WTC11 (cell line): ENCODE measurements at regions not wholly inside any gene's neighbourhood (a gene's known extent, or its start where the extent isn't known, plus 50 kb on each side); places are given as distances from the start of the nearest gene placed in this dataset.

Source experiments
- ATAC-seq: fragments of 200-7000 bp; cut with Tn5 transposase; 2 replicates; pipeline ENCODE4 v1.10.0; 2021; ENCODE audit warnings: mild to moderate bottlenecking, moderate library complexity
- CTCF ChIA-PET: fragments of 300-600 bp; sonication (Branson Sonifier 250); formaldehyde crosslinking; loops from one replicate; lab custom pipeline; 2021; ENCODE audit warnings: antibody characterized with exemption; lab: Charles Lee
- POLR2A ChIA-PET: fragments of 350-600 bp; sonication (Branson Sonifier 250); formaldehyde crosslinking; loops from one replicate; lab custom pipeline; 2021; ENCODE audit warnings: antibody characterized with exemption; lab: Charles Lee
- DNase-seq: peaks from one replicate; pipeline ENCODE4 v3.0.0; 2021; ENCODE audit warnings: low spot score
- H3K27ac Mint-ChIP-seq: 2 replicates; pipeline ENCODE4 v1.8.0; 2021; ENCODE audit warnings: mixed read lengths
- H3K27me3 Mint-ChIP-seq: 2 replicates; pipeline ENCODE4 v1.8.0; 2021; ENCODE audit warnings: low read depth, mild to moderate bottlenecking, moderate library complexity, mixed read lengths
- H3K36me3 Mint-ChIP-seq: 2 replicates; pipeline ENCODE4 v1.8.0; 2021; ENCODE audit warnings: mixed read lengths
- H3K4me1 Mint-ChIP-seq: 2 replicates; pipeline ENCODE4 v1.8.0; 2022; ENCODE audit warnings: mixed read lengths
- H3K4me3 Mint-ChIP-seq: 2 replicates; pipeline ENCODE4 v1.8.0; 2021; ENCODE audit warnings: mild to moderate bottlenecking, moderate library complexity, mixed read lengths
- H3K9me3 Mint-ChIP-seq: 2 replicates; pipeline ENCODE4 v1.8.0; 2021; ENCODE audit warnings: mixed read lengths
- ATF1 ChIP-seq: sonication (generic); formaldehyde crosslinking; IDR thresholded peaks from 2 replicates; pipeline ENCODE4 v1.8.1; 2023; ENCODE audit warnings: mild to moderate bottlenecking, moderate library complexity, missing genetic modification reagents
- CDX4 ChIP-seq: fragments of 250-450 bp; sonication (Bioruptor Pico); IDR thresholded peaks from 2 replicates; pipeline ENCODE4 v1.9.0; 2021; ENCODE audit warnings: moderate library complexity, mild to moderate bottlenecking, inconsistent platforms, borderline replicate concordance
- CREB1 ChIP-seq: sonication (generic); formaldehyde crosslinking; IDR thresholded peaks from 2 replicates; pipeline ENCODE4 v1.8.0; 2023; ENCODE audit warnings: mild to moderate bottlenecking, missing genetic modification reagents
- EMX1 ChIP-seq: fragments of 250-450 bp; sonication (Bioruptor Pico); IDR thresholded peaks from 2 replicates; pipeline ENCODE4 v1.8.0; 2021; ENCODE audit warnings: mild to moderate bottlenecking
- ERG ChIP-seq: fragments of 250-450 bp; sonication (Bioruptor Pico); IDR thresholded peaks from 2 replicates; pipeline ENCODE4 v1.8.0; 2021; ENCODE audit warnings: mild to moderate bottlenecking
- FOXK1 ChIP-seq: sonication (generic); formaldehyde crosslinking; IDR thresholded peaks from 2 replicates; pipeline ENCODE4 v1.8.0; 2022; ENCODE audit warnings: mild to moderate bottlenecking, moderate library complexity, missing genetic modification reagents
- GTF2I ChIP-seq: fragments of 250-450 bp; sonication (Bioruptor Pico); conservative IDR thresholded peaks from 2 replicates; pipeline ENCODE4 v1.4.0; 2021; ENCODE audit warnings: mild to moderate bottlenecking
- KAT7 ChIP-seq: sonication (generic); formaldehyde crosslinking; IDR thresholded peaks from 2 replicates; pipeline ENCODE4 v1.8.1; 2023; ENCODE audit warnings: missing genetic modification reagents, mild to moderate bottlenecking, borderline replicate concordance
- MXD4 ChIP-seq: fragments of 250-450 bp; sonication (Bioruptor Pico); IDR thresholded peaks from 2 replicates; pipeline ENCODE4 v1.8.0; 2021; ENCODE audit warnings: mild to moderate bottlenecking, moderate library complexity, borderline replicate concordance
- NFE2L1 ChIP-seq: sonication (generic); formaldehyde crosslinking; IDR thresholded peaks from 2 replicates; pipeline ENCODE4 v1.8.1; 2023; ENCODE audit warnings: missing genetic modification reagents
- TCF7 ChIP-seq: sonication (generic); formaldehyde crosslinking; IDR thresholded peaks from 2 replicates; pipeline ENCODE4 v1.8.0; 2022; ENCODE audit warnings: mild to moderate bottlenecking, low read depth, missing genetic modification reagents, moderate library complexity
- TEAD4 ChIP-seq: sonication (generic); formaldehyde crosslinking; IDR thresholded peaks from 2 replicates; pipeline ENCODE4 v1.8.0; 2022; ENCODE audit warnings: mild to moderate bottlenecking, missing genetic modification reagents
- USF1 ChIP-seq: sonication (generic); formaldehyde crosslinking; IDR thresholded peaks from 2 replicates; pipeline ENCODE4 v1.8.0; 2022; ENCODE audit warnings: mild to moderate bottlenecking, missing genetic modification reagents
- ZMAT4 ChIP-seq: fragments of 250-450 bp; sonication (Bioruptor Pico); IDR thresholded peaks from 2 replicates; pipeline ENCODE4 v1.9.0; 2021; ENCODE audit warnings: mild to moderate bottlenecking
- ZNF121 ChIP-seq: sonication (generic); formaldehyde crosslinking; IDR thresholded peaks from 2 replicates; pipeline ENCODE4 v1.8.0; 2023; ENCODE audit warnings: missing genetic modification reagents
- ZNF219 ChIP-seq: sonication (generic); formaldehyde crosslinking; IDR thresholded peaks from 2 replicates; pipeline ENCODE4 v1.8.0; 2023; ENCODE audit warnings: missing genetic modification reagents, mild to moderate bottlenecking, borderline replicate concordance
- ZNF232 ChIP-seq: sonication (generic); formaldehyde crosslinking; IDR thresholded peaks from 2 replicates; pipeline ENCODE4 v1.8.0; 2022; ENCODE audit warnings: mild to moderate bottlenecking, missing genetic modification reagents
- ZNF263 ChIP-seq: sonication (generic); formaldehyde crosslinking; IDR thresholded peaks from 2 replicates; pipeline ENCODE4 v1.8.1; 2022; ENCODE audit warnings: low read depth, mild to moderate bottlenecking, moderate library complexity, missing genetic modification reagents
- ZNF416 ChIP-seq: fragments of 250-450 bp; sonication (Bioruptor Pico); IDR thresholded peaks from 2 replicates; pipeline ENCODE4 v1.9.0; 2021; ENCODE audit warnings: mild to moderate bottlenecking, inconsistent platforms
- ZNF671 ChIP-seq: fragments of 250-450 bp; sonication (Bioruptor Pico); IDR thresholded peaks from 2 replicates; pipeline ENCODE4 v1.8.0; 2021; ENCODE audit warnings: mild to moderate bottlenecking
- TF ChIP-seq, protein P1 (sequence below): fragments of 200-600 bp; IDR thresholded peaks from 2 replicates; pipeline ENCODE4 v1.8.0; 2022; ENCODE audit warnings: antibody characterized with exemption
- TF ChIP-seq, protein P2 (sequence below): sonication (generic); formaldehyde crosslinking; IDR thresholded peaks from 2 replicates; pipeline ENCODE4 v1.8.1; 2023; ENCODE audit warnings: mild to moderate bottlenecking, missing genetic modification reagents, borderline replicate concordance
- TF ChIP-seq, protein P3 (sequence below): fragments of 250-450 bp; sonication (Bioruptor Pico); IDR thresholded peaks from 2 replicates; pipeline ENCODE4 v1.9.0; 2021; ENCODE audit warnings: mild to moderate bottlenecking
- TF ChIP-seq, protein P4 (sequence below): sonication (generic); formaldehyde crosslinking; IDR thresholded peaks from 2 replicates; pipeline ENCODE4 v1.8.1; 2023; ENCODE audit warnings: mild to moderate bottlenecking, missing genetic modification reagents, moderate library complexity

DNA sequence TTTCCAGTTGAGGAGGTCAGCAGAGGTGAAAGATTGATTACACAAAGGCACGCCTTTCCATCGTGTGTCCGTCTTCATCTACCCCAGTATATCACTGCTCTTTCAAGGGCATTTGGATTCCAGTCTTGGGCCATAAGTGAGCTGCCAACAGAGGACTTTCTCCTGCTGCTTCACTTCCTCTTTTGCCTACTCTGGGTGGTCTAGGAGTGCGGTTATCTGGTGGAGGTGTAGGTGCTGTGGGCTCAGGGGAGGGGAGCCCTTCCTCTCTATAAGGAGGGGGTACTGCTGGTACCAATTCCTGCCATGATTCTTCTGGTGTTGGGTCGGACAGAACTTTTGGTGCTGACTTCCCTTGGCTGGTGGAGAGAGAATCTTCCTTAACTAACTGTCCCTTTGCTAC is 83.1 kb upstream of the VEPH1 start:
- POLR2A ChIA-PET: no interaction called here
- Mint-ChIP-seq H3K4me1 (peaks cover 14% of the 10 kb centered on the region), H3K9me3 (peaks cover 25% of the 10 kb centered on the region), H3K27ac (no peak overlapping the region), H3K27me3 (no peaks in the 10 kb centered on the region; the same call in 1 of the 2 replicates), H3K4me3 (no peak overlapping the region), H3K36me3 (peaks cover 12% of the 10 kb centered on the region)
- ATAC-seq (no peak), DNase-seq (no peak)
- CTCF ChIA-PET: no interaction called here
- no peak for TF ChIP-seq TCF7 (CRISPR knock-in tag)
- TF ChIP-seq CDX4 (CRISPR knock-in tag): no peak
- TF ChIP-seq NFE2L1 (CRISPR knock-in tag): no peak
- no peak for TF ChIP-seq TEAD4
- no peak for TF ChIP-seq USF1 (CRISPR knock-in tag)
- TF ChIP-seq MXD4 (CRISPR knock-in tag): no peak
- TF ChIP-seq ZNF416 (CRISPR knock-in tag): no peak
- no peak for TF ChIP-seq ZNF263 (CRISPR knock-in tag)
- TF ChIP-seq ZNF219 (CRISPR knock-in tag): no peak
- TF ChIP-seq, protein P1, sequence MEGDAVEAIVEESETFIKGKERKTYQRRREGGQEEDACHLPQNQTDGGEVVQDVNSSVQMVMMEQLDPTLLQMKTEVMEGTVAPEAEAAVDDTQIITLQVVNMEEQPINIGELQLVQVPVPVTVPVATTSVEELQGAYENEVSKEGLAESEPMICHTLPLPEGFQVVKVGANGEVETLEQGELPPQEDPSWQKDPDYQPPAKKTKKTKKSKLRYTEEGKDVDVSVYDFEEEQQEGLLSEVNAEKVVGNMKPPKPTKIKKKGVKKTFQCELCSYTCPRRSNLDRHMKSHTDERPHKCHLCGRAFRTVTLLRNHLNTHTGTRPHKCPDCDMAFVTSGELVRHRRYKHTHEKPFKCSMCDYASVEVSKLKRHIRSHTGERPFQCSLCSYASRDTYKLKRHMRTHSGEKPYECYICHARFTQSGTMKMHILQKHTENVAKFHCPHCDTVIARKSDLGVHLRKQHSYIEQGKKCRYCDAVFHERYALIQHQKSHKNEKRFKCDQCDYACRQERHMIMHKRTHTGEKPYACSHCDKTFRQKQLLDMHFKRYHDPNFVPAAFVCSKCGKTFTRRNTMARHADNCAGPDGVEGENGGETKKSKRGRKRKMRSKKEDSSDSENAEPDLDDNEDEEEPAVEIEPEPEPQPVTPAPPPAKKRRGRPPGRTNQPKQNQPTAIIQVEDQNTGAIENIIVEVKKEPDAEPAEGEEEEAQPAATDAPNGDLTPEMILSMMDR: no peak
- TF ChIP-seq ZNF671 (CRISPR knock-in tag): no peak
- no peak for TF ChIP-seq ERG (CRISPR knock-in tag)
- TF ChIP-seq KAT7 (CRISPR knock-in tag): no peak
- no peak for TF ChIP-seq CREB1
- TF ChIP-seq, protein P2, sequence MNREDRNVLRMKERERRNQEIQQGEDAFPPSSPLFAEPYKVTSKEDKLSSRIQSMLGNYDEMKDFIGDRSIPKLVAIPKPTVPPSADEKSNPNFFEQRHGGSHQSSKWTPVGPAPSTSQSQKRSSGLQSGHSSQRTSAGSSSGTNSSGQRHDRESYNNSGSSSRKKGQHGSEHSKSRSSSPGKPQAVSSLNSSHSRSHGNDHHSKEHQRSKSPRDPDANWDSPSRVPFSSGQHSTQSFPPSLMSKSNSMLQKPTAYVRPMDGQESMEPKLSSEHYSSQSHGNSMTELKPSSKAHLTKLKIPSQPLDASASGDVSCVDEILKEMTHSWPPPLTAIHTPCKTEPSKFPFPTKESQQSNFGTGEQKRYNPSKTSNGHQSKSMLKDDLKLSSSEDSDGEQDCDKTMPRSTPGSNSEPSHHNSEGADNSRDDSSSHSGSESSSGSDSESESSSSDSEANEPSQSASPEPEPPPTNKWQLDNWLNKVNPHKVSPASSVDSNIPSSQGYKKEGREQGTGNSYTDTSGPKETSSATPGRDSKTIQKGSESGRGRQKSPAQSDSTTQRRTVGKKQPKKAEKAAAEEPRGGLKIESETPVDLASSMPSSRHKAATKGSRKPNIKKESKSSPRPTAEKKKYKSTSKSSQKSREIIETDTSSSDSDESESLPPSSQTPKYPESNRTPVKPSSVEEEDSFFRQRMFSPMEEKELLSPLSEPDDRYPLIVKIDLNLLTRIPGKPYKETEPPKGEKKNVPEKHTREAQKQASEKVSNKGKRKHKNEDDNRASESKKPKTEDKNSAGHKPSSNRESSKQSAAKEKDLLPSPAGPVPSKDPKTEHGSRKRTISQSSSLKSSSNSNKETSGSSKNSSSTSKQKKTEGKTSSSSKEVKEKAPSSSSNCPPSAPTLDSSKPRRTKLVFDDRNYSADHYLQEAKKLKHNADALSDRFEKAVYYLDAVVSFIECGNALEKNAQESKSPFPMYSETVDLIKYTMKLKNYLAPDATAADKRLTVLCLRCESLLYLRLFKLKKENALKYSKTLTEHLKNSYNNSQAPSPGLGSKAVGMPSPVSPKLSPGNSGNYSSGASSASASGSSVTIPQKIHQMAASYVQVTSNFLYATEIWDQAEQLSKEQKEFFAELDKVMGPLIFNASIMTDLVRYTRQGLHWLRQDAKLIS: no peak
- TF ChIP-seq FOXK1: no peak

DNA sequence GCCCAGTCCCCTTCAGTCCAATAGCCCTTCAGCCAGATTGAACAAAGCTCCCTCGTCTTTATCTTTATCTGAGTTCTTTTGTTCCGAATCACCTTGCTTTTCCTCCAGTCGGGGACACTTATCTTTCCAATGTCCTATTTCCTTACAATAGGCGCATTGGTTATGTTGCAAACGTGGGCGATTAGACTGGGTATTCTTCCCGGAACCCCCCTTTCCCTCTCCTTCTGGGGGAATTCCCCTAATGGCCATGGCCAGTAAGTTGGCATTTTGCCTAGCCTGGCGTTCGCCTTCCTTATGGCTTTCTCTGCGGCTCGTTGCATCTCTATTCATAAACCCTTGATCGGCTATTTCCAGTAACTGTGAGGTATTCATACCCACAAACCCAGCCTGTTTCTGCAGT is 82.2 kb upstream of the VEPH1 start:
- Mint-ChIP-seq H3K27ac (no peak overlapping the region), H3K9me3 (peaks cover 25% of the 10 kb centered on the region), H3K27me3 (no peaks in the 10 kb centered on the region; the same call in 1 of the 2 replicates), H3K36me3 (peaks cover 12% of the 10 kb centered on the region), H3K4me3 (no peak overlapping the region), H3K4me1 (peaks cover 14% of the 10 kb centered on the region)
- ATAC-seq: no peak
- ChIA-PET CTCF (no interaction called here), POLR2A (interaction anchor here (0.7 kb wide), 1 partner anchor 13 kb away, joined by 4 read pairs; no protein-coding TSS in a partner anchor)
- no peak for DNase-seq
- TF ChIP-seq, protein P3, sequence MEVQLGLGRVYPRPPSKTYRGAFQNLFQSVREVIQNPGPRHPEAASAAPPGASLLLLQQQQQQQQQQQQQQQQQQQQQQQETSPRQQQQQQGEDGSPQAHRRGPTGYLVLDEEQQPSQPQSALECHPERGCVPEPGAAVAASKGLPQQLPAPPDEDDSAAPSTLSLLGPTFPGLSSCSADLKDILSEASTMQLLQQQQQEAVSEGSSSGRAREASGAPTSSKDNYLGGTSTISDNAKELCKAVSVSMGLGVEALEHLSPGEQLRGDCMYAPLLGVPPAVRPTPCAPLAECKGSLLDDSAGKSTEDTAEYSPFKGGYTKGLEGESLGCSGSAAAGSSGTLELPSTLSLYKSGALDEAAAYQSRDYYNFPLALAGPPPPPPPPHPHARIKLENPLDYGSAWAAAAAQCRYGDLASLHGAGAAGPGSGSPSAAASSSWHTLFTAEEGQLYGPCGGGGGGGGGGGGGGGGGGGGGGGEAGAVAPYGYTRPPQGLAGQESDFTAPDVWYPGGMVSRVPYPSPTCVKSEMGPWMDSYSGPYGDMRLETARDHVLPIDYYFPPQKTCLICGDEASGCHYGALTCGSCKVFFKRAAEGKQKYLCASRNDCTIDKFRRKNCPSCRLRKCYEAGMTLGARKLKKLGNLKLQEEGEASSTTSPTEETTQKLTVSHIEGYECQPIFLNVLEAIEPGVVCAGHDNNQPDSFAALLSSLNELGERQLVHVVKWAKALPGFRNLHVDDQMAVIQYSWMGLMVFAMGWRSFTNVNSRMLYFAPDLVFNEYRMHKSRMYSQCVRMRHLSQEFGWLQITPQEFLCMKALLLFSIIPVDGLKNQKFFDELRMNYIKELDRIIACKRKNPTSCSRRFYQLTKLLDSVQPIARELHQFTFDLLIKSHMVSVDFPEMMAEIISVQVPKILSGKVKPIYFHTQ (CRISPR knock-in tag): no peak
- no peak for TF ChIP-seq USF1 (CRISPR knock-in tag)
- no peak for TF ChIP-seq ZNF232 (CRISPR knock-in tag)
- no peak for TF ChIP-seq ATF1 (CRISPR knock-in tag)
- no peak for TF ChIP-seq ZMAT4 (CRISPR knock-in tag)
- TF ChIP-seq EMX1 (CRISPR knock-in tag): no peak
- TF ChIP-seq, protein P4, sequence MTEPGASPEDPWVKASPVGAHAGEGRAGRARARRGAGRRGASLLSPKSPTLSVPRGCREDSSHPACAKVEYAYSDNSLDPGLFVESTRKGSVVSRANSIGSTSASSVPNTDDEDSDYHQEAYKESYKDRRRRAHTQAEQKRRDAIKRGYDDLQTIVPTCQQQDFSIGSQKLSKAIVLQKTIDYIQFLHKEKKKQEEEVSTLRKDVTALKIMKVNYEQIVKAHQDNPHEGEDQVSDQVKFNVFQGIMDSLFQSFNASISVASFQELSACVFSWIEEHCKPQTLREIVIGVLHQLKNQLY (CRISPR knock-in tag): no peak
- TF ChIP-seq GTF2I (CRISPR knock-in tag): no peak
- no peak for TF ChIP-seq MXD4 (CRISPR knock-in tag)
- TF ChIP-seq ZNF121 (CRISPR knock-in tag): no peak
